ENCODE measurements at regions not wholly inside any gene's neighbourhood (a gene's known extent, or its start where the extent isn't known, plus 50 kb on each side); places are given as distances from the start of the nearest gene placed in this dataset.

DNA sequence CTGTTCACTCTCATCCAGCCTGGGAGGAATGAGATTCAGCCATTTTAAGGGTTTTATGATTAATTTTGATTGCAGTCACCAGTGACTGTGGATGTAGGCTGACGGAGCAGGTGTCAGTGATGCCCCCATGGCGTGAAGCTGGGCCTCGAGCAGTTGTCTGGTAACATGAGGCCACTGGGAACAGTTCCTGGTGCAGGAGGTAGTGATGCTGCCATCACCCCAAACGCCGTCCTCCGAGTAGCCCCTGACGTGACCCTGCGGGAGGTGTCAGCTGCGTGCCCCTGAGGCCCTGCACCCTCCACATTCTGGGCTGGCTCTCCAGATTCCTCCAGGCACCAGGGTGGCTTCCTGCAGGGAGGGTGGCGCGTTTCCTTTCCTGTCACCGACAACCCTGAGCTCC is 277.2 kb downstream of the TEX29 start:
- H3K9me3 ChIP-seq (replicated peaks in 1 of 2; ENCODE audit: control insufficient read depth in 1 of 2, insufficient read depth in 1 of 2, low read length in 2 of 2) = peaks cover 0 to 7% of the 10 kb centered on the region in 2 donors
- Mint-ChIP-seq H3K4me1 (no peaks in the 10 kb centered on the region), H3K27me3 (ENCODE audit: low read depth in 3 of 3) (peaks cover 0 to 9% (median 0%) of the 10 kb centered on the region in 3 donors), H3K27ac (no peak overlapping the region), H3K9me3 (peaks cover 0 to 11% (median 9%) of the 10 kb centered on the region in 7 donors), H3K36me3 (no peaks in the 10 kb centered on the region), H3K4me3 (no peak overlapping the region)
- H3K4me1 ChIP-seq (ENCODE audit: control insufficient read depth in 1 of 2, insufficient read depth in 2 of 2, low read length in 2 of 2) = no peaks in the 10 kb centered on the region
- WGBS (ENCODE audit: insufficient coverage) = 87% methylated on average over 12 of the region's 12 CpGs
- H3K79me2 ChIP-seq (ENCODE audit: insufficient read depth, low read length) = no peaks in the 10 kb centered on the region
- H3K9ac ChIP-seq (ENCODE audit: insufficient read depth, low read length, poor library complexity, severe bottlenecking) = no peak overlapping the region
- H4K20me1 ChIP-seq (ENCODE audit: insufficient read depth, low read length) = no peaks in the 10 kb centered on the region
- no peak overlapping the region for H3K27ac ChIP-seq (ENCODE audit: low read depth in 1 of 2, low read length in 2 of 2)
- intact Hi-C loops (cut with micrococcal nuclease) = no loop called here
- TF ChIP-seq, protein P1, sequence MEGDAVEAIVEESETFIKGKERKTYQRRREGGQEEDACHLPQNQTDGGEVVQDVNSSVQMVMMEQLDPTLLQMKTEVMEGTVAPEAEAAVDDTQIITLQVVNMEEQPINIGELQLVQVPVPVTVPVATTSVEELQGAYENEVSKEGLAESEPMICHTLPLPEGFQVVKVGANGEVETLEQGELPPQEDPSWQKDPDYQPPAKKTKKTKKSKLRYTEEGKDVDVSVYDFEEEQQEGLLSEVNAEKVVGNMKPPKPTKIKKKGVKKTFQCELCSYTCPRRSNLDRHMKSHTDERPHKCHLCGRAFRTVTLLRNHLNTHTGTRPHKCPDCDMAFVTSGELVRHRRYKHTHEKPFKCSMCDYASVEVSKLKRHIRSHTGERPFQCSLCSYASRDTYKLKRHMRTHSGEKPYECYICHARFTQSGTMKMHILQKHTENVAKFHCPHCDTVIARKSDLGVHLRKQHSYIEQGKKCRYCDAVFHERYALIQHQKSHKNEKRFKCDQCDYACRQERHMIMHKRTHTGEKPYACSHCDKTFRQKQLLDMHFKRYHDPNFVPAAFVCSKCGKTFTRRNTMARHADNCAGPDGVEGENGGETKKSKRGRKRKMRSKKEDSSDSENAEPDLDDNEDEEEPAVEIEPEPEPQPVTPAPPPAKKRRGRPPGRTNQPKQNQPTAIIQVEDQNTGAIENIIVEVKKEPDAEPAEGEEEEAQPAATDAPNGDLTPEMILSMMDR (IDR thresholded peaks at IDR 0.05) = no peak
- H2AFZ ChIP-seq (ENCODE audit: insufficient read depth, low read depth, low read length, poor library complexity, severe bottlenecking) = no peak overlapping the region
- no peak overlapping the region for H3K4me2 ChIP-seq (replicated peaks; ENCODE audit: extremely low read depth, low read length, poor library complexity, severe bottlenecking)
- no peaks in the 10 kb centered on the region for H3K36me3 ChIP-seq (replicated peaks in 1 of 2; ENCODE audit: control insufficient read depth in 1 of 2, insufficient read depth in 2 of 2, low read length in 2 of 2)
- no peaks in the 10 kb centered on the region for H3K27me3 ChIP-seq (ENCODE audit: control insufficient read depth in 2 of 2, insufficient read depth in 2 of 2, low read length in 2 of 2)
- no peak for DNase-seq
- H3K4me3 ChIP-seq (replicated peaks in 1 of 3; ENCODE audit: low read depth in 2 of 3, low read length in 3 of 3) = no peak overlapping the region

DNA sequence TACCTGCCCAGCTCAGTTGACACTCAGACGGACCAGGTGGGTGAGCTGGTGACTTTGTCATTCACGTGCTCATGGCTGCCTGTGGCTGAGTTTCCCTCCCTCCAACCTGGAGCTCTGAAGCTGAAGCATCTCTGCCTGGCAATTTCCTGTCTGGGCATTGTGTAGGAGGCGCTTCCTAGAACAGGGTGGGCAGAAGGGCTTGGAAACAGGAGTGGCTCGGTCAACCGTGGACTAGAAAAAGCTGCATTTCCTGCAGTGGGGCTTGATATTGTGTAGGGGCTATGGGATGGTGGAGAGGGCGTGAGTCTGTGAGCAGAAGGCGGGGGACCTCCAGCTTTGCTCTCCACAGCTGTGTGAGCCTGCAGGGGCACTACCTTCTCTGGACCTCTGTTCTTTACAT is 278.3 kb downstream of the TEX29 start:
- Mint-ChIP-seq H3K27ac (no peak overlapping the region), H3K27me3 (ENCODE audit: low read depth in 3 of 3) (peaks cover 0 to 11% (median 0%) of the 10 kb centered on the region in 3 donors), H3K4me1 (no peaks in the 10 kb centered on the region), H3K36me3 (no peaks in the 10 kb centered on the region), H3K9me3 (peaks cover 0 to 11% (median 6%) of the 10 kb centered on the region in 7 donors), H3K4me3 (no peak overlapping the region)
- Histone ChIP-seq H3K4me3 (replicated peaks in 1 of 3; ENCODE audit: low read depth in 2 of 3, low read length in 3 of 3) (no peak overlapping the region), H4K20me1 (ENCODE audit: insufficient read depth, low read length) (no peaks in the 10 kb centered on the region), H3K9ac (ENCODE audit: insufficient read depth, low read length, poor library complexity, severe bottlenecking) (no peak overlapping the region), H2AFZ (ENCODE audit: insufficient read depth, low read depth, low read length, poor library complexity, severe bottlenecking) (no peak overlapping the region), H3K9me3 (replicated peaks in 1 of 2; ENCODE audit: control insufficient read depth in 1 of 2, insufficient read depth in 1 of 2, low read length in 2 of 2) (peaks cover 0 to 4% of the 10 kb centered on the region in 2 donors), H3K4me2 (replicated peaks; ENCODE audit: extremely low read depth, low read length, poor library complexity, severe bottlenecking) (no peak overlapping the region), H3K27me3 (ENCODE audit: control insufficient read depth in 2 of 2, insufficient read depth in 2 of 2, low read length in 2 of 2) (no peaks in the 10 kb centered on the region), H3K36me3 (replicated peaks in 1 of 2; ENCODE audit: control insufficient read depth in 1 of 2, insufficient read depth in 2 of 2, low read length in 2 of 2) (no peaks in the 10 kb centered on the region), H3K4me1 (ENCODE audit: control insufficient read depth in 1 of 2, insufficient read depth in 2 of 2, low read length in 2 of 2) (no peaks in the 10 kb centered on the region), H3K27ac (ENCODE audit: low read depth in 1 of 2, low read length in 2 of 2) (no peak overlapping the region), H3K79me2 (ENCODE audit: insufficient read depth, low read length) (no peaks in the 10 kb centered on the region)
- WGBS (ENCODE audit: insufficient coverage) = 64% methylated on average over 7 of the region's 7 CpGs
- TF ChIP-seq, protein P1 (IDR thresholded peaks at IDR 0.05) = no peak
- DNase-seq = no peak
- intact Hi-C loops (cut with micrococcal nuclease) = no loop called here

Measured in CD14-positive monocyte (primary cell).